HG03460 (cell line): ENCODE measurements at regions not wholly inside any gene's neighbourhood (a gene's known extent, or its start where the extent isn't known, plus 50 kb on each side); places are given as distances from the start of the nearest gene placed in this dataset.
A peak's percentile ranks its signal among the peaks of the same experiment; 100 is the strongest.
"Not testable (repeated sequence)": the region's sequence is repeated elsewhere in the genome, so short reads cannot be mapped to it uniquely, and the experiment has no call there.

Source experiments
- ATAC-seq: cut with Tn5 transposase; IDR thresholded peaks from one replicate; pipeline ENCODE4 v1.9.1; 2021; ENCODE audit not compliant: unreplicated experiment

DNA sequence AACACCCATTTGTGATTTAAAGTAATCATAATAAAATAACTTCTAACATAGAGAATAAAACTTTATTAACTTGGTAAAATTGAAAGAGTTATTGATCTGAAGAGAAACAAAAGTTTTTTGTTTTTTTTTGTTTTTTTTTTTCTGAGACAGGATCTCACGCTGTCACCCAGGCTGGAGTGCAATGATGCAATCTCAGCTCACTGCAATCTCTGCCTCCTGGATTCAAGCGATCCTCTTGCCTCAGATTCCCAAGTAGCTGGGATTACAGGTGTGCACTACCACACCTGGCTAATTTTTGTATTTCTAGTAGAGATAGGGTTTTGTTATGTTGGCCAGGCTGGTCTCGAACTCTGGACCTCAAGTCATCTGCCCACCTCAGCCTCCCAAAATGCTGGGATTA, 116.5 kb upstream of the SPATA31D4 start:
- ATAC-seq, result not testable (repeated sequence)

GRCh38 chr9:81814401-81814793, 113.8 kb upstream of the SPATA31D4 start:
- ATAC-seq, result no peak

DNA sequence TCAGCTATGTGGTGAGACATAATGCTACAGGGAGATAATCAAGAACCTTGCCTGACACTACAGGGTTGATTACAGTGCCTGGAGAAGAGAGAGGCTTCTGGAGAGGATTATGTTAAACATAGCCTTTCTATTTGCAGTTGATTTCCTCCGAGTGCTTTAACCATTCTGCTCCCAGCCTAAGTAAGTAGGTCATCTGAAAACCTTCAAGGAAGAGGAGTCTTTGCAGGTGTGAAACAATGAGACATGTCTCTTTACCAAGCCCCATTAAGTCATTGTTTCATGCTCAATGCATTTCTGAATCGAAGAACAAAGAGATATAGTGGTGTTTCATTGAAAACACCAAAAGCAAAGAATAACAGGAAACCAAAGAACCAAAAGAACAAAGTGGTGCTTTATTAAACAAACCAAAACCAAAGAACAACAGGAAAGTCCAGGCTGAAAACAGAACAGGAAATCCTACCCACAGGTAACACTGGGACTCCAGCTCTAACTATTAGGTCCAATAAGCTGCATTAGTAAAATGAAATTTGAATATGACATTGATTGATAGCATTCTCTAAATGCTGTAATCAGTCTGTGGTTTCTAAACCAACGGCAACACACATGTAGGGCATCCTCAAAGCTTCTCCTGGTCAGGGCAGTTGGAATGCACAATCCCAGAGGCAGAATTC, 113.3 kb upstream of the SPATA31D4 start:
- ATAC-seq, result peak; percentile 85

- no peak for ATAC-seq
Observed at GRCh38 chr9:81815781-81816180, 112.4 kb upstream of the SPATA31D4 start.

DNA sequence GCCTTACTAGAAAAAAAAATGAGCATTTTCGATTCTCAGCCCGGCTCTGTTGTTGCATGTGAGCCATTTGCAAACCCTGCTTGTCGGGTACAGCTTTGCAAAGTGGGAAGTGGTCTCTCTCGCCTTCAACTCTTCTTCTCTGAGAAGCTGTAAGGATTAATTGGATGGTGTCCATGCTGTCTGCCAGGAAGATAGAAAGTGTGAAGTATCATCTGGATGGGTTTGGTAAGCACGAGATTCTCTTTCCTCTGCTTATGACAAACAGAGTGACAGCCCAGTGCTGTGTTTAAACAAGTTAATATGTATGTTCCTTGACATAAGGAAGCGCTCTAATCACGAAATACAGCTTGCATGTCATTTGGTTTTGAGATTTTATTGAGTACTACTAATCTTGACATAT, 109.1 kb upstream of the SPATA31D4 start:
- ATAC-seq, result no peak

- ATAC-seq, result no peak
Observed at GRCh38 chr9:81819859-81820546, 108.2 kb upstream of the SPATA31D4 start.

GRCh38 chr9:81822301-81822865, 105.8 kb upstream of the SPATA31D4 start:
- no peak for ATAC-seq

DNA sequence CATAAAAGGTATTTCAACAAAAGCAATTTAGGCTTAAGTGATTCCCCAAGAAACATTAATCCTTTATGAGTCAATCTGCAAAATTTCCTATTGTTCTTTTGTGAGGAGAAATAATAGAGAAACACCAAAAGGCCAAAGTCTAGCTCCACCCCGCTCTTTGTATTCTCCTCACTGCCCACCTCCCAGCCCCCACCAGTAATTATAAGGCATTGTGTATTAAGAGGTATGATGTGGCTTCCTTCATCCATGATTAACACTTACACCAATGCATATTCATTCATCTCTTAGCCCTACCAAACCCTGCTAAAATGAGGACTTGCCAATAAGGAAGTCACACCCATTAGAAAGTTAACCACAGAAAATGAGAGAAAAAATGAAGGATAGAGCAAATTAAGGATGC, 105.3 kb upstream of the SPATA31D4 start:
- ATAC-seq, result no peak

DNA sequence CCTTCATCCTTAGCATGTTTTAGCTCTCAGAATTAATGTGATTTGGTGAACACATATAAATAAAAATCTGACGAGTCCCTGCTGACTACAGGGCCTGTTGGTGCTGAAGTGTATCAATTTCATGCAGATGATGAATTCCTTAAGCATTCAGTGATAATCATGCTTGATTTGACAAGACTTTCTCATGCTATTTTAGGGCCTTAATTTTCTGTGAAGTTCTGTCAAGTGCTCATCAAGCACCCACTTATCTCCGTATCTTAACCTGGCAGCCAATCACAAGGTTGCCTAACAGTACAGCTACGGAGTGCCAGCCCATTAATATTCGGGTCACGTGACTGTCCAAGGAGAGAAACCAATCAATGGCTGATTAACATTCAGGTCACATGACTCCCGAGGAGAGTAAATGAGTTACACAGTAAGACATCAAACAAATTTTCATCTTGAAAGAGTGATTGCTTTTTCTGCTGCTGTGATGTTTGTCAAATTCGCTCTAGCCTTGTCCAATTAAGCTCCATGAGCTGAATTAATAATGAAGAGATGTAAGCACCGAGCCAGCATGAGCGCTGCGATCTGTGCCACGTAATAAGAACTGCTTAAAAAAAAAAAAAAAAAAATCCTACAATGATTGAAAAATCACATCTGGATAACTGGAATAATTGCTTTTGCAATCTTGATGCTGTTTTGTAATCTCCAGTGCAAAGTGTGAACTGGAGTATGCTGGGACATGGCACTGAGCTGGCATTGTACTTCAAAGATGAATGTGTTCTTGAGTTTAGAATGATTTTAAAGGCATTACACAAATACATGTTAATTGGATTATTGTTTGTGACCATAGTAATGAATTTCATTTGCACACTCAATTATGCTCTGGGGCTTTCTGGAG, 104.3 kb upstream of the SPATA31D4 start:
- no peak for ATAC-seq

DNA sequence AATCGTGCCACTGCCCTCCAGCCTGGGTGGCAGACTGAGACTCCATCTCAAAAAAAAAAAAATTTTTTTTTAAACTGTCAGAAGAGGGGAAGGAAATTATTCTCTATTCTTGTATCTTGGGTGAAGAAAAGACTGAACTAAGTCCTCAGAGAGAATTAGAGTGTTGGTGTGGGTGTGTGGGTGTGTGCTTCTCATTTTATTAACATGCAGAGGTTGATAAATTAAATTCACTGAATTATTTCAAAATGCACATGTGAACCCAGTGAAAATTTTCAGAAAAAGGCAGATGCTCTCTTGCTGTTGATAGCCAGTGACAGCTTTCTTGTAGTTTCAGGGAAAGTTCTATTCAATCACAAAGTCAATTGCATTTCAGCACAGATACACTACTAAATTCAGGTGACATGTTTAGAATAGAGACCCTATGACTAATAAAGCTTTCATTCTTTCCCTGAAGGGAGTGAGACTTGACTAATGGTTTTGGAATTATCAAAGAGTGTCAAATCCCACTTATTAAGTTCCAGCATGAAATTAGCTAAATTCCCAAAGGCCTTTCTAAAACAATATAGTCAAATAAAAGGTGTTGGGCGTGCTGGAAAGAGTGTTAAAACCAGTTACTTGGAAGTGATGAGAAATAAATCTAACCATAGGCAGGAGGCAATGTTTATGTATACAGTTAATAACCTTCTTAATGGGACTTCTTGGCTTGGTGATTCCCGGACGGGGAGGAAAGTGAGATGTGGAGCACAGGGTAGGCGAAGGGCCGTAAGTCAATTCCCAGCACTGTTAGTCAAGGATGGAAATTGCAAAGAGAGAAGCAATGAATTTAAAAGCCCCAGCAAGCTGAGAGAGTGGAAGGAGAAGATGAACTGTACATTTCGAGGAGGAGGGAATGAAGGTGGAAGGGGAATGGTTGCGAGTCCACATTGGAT, 103.2 kb upstream of the SPATA31D4 start:
- ATAC-seq, result no peak

GRCh38 chr9:81825846-81826516, 102.2 kb upstream of the SPATA31D4 start:
- no peak for ATAC-seq

- ATAC-seq, result no peak
Observed at GRCh38 chr9:81826517-81826906, 101.7 kb upstream of the SPATA31D4 start.

- peak; percentile 95 for ATAC-seq
Observed at GRCh38 chr9:81827616-81828296, 100.5 kb upstream of the SPATA31D4 start.

DNA sequence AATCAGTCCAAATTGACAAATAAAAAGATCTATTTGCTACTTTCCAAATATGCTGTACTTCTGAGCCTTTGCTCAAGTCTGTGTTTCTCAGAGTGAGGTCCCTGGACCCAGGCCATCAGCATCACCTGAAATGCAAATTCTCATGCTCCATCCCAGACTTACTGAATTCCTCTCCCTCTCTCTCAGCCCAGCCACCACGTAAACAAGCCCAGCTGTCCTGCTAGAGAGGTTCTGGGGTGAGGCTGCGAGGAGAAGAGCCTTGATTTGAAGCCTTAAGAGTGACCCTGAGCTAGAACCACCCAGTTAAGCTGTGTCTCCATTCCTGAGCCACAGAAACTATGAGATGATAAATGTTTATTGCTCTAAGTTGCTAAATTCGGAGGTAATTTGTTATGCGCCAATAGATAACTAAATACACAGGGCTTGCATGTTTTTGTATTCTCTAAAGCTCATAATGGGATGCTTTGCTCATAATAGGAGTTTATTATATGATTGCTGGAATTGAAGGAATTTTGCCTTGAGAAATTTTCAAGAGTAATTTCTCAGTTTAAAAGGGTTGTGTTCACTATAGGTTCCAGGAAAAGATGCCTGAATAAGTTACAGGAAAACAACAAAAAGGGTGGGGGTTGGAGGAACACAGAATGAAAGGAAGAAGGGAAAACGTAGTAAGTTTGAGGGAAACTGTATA, 98.9 kb upstream of the SPATA31D4 start:
- ATAC-seq, result no peak

GRCh38 chr9:81830431-81830830, 97.8 kb upstream of the SPATA31D4 start:
- ATAC-seq, result not testable (repeated sequence)

DNA sequence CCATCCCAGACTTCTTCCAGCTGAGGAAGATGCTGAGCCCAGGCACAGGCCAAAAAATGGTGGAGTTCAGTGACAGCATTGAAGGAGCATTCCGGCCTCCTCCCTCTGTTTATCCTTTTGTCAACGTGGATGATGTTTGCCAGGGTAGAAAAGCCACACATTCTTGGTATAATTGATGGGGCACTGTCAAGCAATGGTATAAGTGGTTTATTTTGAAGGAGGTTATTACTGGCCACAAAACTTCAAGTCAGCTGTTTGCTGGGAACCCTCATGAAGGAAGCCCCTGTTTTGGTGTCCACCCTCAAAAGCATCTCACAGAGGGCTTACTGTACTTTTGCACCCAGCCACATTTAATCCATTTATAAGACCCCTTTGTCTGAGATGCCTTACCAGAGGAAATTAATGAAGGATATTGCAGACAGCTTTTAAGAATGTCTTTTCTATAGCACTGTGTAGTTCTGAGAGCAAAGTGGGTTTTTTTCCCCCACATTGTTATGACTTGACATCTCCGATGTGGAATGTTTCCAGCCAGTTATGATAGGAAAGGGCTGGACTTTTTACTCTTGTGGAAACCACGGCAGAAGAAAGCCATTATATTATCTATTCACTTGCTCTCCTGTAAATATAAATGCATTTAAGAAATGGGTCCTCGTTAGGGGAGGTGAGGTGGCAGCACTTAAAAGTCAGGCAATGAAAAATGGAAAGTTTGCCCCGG, 95.5 kb upstream of the SPATA31D4 start:
- no peak for ATAC-seq

DNA sequence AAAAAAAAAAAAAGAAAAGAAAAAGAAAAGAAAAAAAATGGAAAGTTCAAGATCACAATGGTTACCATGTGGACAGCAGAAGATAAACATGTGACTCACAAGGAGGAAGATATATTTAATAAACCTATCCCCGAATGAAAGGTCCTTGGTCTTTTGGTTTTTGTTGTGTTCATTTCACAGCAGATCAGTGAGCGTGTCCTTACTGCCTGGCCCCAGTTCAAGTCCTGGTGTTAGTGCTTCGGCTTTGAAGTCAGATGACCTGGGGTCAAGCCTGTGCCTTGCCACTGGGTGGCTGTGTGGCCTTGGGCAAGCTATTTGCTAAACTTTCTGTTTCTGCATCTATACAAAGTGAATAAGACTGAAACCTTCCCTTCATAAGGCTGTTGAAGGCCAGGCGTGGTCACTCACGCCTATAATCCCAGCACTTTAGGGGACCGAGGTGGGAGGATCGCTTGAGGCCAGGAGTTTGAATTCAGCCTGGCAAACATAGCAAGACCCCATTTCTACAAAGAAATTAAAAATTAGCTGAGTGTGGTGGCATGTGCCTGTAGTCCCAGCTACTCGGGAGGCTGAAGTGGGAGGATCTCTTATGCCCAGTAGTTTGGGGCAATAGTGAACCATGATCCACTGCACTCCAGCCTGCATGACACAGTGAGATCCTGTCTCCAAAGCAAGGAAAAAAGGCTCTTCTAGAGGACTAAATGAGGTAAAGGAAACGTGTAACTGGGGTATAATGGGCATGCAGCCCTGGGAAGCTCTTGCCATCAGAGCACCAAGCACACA, 94.5 kb upstream of the SPATA31D4 start:
- ATAC-seq, result no peak
